ENCODE measurements at regions not wholly inside any gene's neighbourhood (a gene's known extent, or its start where the extent isn't known, plus 50 kb on each side); places are given as distances from the start of the nearest gene placed in this dataset.

DNA sequence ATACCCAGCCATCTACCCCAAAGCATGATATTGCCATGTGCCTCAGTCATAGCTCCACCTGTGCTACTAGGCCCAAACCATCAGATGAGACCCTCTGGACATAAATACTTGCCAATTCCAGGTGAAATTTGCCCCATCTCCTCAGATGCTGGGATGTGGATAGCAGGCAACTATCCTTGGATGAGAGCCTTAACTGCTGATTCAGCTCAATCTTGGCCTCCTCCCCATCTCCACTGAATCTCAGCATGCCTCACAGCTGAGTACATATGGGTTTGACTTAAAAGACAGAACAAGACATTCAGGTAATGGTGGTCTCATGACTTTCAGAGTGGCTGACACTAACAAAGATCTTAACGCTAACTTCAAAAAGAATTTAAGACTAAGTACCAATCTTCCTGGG, 50.8 kb upstream of the KLHL13 start:
- no peak for DNase-seq (ENCODE audit: low spot score)

DNA sequence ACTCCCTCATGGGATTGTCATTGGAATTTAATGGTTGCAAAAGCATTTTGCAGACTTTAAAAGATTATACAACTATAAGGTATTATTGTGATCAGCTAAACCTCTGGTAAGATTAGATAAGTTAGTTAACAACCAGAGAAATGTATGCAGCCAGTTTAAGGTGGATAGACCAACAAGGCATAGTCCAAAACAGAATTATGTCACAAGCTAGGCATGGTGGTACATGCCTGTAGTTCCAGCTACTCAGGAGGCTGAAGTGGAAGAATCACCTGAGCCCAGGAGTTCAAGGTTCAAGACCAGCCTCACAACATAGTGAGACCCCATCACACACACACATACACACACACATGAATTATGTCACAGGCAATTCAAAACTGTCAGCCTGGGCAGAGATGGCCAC, 54.7 kb upstream of the KLHL13 start:
- no peak for DNase-seq (ENCODE audit: low spot score)

DNA sequence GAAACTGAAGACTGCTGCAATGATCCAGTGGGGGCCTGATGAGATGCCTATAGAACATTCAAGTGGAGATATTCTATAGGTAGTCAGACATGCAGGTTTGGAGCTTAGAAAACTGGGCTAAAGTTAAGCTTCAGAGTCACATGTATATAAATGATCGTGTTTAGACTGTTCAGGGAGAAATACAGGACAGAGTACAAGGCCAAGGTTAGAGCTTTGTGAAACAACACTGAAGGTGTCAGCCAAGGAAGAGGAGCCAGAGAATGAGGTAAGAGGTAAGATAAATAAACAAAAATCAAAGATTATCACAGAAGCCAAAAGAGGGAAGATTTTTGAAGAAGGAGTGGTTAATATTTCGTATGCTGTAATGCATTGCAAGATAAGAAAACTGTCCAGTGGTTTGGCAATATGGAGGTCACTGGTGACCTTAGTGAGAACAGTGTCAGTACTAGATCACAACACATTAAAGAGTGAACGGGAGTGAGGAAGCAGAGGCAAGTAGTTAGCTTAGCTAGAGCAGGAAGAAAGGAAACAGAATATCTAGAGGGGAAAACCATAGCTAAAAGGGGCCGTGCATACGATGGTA, 58.0 kb upstream of the KLHL13 start:
- no peak for DNase-seq (ENCODE audit: low spot score)

DNA sequence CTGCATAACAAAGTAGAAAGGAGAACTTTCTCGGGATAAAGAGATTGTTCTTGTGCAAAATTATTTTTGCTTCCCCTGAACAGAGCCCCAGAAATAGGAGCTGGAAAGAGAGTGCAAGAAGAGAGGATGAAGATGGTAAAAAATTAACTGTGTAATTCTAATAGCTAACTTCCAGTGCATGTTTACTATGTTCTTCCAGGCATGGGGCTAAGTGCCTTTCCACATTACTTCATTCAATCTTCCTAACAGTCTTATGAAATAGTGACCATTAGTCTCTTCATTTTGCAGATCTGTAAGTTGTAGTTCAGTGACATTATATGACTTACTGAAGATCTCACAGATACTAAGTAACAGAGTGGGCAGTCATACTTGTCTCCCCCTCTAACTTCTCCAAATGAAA, 61.1 kb upstream of the KLHL13 start:
- DNase-seq (ENCODE audit: low spot score), result no peak

DNA sequence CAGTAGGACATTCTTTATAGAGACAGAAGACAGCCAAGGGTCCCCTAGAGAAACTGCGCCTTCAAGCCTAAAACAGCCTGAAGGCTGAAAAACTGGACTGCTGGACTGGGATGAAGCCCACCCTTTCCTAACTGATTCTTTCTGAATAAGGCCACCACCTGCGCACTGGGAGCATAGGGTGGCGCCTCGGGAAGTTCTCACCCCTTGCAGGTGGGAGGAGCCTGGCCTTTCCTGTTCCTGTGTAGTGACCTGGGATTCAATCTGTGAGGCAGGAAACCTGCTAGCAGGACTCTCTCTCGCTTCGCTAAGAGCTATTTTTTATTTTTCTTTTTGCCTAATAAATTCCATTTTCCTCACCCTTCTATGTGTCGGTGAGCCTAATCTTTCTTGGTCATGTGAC, 61.8 kb upstream of the KLHL13 start:
- no peak for DNase-seq (ENCODE audit: low spot score)

DNA sequence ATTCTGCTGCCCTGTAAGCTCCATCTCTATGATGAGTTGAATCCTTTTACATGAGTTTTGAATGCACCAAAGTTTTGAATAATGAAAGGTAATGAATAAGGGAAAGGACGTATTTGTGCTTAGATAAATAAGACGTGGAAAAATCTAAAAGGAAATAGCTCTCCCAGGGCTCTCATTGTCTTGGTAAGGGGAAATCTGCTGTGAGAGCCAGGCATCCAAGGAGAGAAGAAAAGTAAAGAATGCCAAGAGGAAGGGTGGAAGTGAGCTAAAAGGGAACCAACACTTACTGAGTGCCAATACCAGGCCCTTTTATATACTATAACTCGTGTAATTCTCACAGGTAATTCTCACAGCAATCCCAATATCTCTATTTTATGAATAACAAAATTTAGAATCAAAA, 62.6 kb upstream of the KLHL13 start:
- DNase-seq (ENCODE audit: low spot score), result no peak

DNA sequence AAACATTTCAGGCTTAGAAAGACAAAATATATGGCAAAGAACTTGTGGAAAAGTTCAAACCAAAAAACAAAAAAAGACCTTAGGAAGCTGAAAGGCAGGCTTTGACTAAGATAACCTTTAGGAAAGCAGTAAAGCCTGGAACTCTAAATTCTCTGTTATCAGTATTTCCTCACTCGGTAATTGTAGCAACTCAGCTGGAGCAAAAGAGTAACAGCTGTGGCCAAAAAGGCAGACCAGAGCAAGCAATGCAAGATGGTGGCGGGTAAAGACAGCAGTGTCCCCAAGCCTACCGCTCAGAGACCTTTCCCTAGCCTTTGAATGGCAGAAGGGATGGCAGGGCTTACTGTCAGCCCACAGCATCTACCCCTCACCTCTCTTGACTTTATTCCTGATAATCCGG, 63.1 kb upstream of the KLHL13 start:
- no peak for DNase-seq (ENCODE audit: low spot score)

DNA sequence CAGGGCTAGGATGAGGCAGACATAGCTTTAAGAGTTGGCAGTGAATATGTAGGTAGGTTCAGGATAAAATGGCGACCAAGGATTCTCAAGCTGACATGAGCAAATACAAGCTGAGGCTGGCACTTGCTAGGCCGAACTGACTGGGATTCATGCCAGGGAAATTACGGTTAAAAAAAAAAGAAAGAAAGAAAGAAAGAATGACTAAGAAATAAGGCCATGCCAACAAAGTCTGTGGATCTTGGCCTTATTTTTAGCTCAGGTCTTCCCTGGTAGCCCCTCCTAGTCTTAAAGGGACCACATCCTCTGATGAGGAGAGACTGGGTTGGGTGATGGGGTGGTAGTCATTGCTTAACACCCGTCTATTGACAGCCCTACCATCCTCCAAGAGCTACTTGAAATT, 64.4 kb upstream of the KLHL13 start:
- DNase-seq (ENCODE audit: low spot score), result no peak

DNA sequence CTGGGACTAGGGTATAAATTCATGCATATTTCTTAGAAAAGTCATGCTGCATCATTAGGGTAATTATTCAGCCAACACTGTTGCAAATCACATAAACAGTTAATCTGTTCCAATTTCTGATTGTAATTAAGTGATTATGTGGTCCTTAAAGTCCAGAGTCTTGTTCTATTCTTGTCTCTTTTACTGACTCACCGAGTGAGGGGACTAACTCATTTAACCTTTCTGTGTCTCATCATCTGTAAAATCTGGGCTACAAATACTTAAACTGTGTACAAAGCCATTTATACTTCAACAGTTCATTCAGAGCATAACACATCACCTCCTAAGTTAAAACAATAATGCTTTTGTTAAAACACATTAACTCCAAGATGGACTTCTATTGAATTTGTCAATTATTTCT, 65.4 kb upstream of the KLHL13 start:
- DNase-seq (ENCODE audit: low spot score), result no peak

DNA sequence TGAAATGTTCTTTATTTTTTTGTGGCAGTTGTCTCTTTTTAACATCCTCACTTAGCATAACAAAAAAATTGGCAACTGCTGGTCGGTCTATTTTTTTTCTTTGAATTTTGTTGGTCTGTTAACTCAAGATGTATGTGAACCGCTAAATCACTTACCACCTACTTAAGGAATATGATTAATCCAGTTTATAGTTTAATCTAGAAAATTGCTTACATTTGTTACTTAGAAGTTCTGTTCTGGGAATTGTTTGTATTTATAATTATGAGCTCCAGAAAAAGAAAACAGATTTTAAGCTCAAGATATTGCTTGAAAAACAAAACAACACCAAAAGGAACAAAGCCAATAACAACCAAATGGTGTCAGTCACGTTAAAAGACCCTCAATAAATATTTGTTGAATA, 66.1 kb upstream of the KLHL13 start:
- DNase-seq (ENCODE audit: low spot score), result no peak

DNA sequence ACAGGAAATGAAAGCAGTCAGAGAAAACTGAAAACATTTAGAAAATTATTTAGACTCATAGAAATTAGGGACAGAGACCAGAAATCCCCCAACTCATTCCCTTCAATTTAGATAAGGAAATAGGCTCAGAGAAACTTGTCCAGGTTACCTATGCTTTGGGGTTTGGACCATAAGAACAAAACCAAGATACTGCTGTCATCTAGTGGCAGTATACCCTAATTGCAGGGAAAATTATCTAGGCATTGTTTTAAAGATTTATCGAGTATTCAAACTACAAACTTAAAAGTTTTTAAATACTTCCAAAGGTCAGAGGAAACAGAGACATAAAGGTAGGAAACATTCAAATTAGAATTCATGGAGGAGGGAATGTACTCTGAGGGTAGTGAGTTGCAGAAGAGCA, 67.0 kb upstream of the KLHL13 start:
- no peak for DNase-seq (ENCODE audit: low spot score)

DNA sequence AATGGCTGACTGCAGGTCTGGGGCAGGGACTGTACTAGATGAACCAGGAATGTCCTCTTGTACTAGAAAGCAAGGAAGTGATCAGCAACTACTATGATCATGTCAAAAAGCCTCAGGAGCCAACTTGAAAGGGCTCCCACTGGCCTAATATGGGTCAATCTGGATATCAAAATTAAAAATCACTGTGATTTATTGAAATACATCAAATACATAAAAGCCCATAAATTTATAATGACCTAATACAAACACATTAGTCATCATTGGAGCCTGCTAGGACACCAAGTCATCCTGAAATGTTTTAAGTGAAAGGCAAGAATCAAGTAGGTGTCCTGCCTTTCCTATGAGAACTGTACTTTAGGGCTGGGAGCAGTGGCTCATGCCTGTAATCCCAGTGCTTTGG, 70.5 kb upstream of the KLHL13 start:
- DNase-seq (ENCODE audit: low spot score), result no peak

DNA sequence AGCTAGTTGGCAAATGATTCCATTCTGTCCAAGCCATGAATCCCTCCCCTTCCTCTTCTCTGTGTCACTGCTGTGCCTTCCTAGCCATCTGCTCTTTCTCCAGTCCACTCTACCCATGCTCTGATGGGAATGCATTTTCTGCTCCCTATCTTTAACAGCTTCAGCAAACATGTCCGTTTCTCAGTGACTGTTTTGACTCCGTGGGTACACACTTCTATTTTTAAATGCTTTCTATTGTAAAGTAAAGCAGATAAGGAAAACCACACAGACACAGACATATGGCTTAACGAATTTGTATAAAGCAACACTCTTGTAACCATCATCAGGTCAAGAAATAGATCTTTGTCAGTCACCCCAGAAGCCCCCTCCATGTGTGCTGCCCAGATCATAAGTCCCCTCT, 72.4 kb upstream of the KLHL13 start:
- no peak for DNase-seq (ENCODE audit: low spot score)

DNA sequence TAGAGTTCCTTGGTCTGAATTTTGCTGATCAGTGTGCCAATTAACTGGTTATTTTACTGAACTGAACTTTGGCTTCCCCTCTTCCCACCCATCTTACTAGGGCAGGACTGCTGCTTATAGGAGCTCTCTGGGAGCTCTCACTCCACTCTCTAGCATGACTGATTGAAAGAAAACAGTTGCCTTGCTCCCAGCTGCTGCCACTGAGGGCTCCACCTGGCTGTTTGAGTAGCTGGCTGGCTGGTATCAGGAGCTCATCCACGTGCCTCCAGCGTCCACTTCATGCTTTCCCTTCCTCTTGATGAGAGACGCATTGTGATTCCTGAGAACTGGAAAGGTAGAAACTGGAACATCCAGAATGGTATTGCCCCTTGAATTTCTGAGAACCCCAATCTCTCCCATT, 73.0 kb upstream of the KLHL13 start:
- no peak for DNase-seq (ENCODE audit: low spot score)

DNA sequence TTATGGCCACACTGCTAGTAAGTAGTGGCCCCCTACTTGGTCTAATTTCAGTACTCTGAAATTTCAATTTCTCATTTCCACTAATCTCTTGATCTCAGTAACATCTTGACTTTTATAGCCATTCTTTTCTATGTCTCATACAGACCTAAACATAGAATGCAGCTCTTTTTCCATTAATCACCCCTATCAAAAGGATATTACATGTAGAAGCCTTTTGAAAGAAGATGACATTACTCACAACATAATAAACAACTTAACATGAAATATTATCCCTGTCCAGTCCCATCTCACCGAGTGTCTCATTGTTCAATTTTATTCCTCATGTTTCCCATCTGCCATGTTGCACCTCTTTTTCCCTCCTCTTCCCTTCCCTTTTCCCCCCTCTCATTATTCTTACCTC, 81.1 kb upstream of the KLHL13 start:
- no peak for DNase-seq (ENCODE audit: low spot score)

DNA sequence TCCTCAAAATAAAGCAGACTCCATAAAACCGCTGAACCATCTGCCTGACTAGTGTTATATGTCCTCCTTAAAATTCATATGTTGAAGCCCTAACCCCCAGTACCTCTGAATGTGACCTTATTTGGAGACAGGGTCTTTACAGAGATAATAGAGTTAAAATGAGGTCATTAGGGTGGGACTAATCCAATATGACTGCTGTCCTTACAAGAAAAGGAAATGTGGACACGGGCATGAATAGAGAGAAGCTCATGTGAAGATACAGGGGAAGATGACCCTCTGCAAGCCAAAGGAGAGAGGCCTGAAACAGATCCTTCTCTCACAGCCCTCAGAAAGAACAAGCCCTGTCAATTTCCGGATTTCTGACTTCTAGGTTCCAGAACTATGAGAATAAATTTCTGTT, 82.0 kb upstream of the KLHL13 start:
- no peak for DNase-seq (ENCODE audit: low spot score)

DNA sequence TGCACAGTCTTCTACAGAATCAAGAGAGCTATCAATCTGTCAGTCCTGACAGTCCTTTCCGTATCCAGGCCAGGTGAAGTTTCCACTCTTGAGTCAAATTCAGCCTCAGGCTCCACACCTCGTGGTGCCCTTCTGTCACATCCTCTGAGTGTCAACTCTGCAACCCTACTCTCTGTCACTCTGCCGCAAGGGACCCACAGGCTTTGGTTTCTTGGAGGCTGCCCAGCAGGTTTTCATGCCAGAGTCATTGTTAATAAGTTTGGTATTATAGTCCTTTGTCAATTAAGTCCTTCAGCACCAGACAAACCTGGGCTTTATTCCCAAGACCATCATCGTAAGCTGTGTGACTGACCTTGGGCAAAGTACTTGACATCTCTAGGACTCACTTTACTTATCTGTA, 83.4 kb upstream of the KLHL13 start:
- no peak for DNase-seq (ENCODE audit: low spot score)

DNA sequence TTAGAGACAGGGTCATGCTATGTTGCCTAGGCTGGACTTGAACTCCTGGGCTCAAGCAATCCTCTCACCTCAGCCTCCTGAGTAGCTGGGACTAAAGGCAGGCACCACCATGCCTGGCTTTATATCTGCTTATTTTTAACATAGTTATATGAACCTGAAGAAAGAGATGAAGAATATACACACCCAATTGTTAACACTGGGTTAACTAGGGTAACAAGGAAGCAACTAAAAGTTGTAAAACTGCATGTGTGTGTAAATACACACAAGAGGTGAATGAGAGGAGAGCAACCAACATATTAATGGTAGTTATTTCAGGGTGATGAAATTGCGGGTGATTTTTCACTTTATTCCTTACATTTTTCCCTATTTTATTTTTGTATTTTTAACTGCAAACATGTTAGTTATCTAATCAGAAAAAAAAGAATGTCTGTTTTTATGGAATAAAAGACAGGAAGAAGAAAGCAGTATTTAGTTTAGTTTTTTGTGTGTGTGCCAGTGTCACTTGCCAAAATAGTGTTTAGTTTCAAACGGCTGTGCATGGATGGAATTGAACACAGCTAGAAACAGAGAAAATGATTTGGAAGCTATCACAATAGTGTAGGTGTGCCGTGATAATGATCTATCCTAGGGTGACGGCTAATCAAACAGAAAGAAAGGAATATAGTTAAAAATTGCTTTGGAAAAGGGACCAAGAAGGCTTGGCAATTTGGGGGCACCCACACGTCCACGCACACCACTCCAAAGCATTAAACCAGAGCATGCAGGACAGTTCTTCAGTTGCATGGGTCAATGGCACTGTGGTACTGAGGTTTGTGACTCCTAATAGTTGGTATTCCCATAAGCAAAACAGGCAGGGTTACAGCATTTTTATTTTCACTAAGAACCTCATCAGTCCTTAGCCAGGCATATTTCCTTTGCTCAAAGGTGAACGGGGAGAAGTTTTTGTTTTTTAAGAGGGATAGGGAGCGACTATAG, 89.1 kb upstream of the KLHL13 start:
- DNase-seq (ENCODE audit: low spot score), result no peak

DNA sequence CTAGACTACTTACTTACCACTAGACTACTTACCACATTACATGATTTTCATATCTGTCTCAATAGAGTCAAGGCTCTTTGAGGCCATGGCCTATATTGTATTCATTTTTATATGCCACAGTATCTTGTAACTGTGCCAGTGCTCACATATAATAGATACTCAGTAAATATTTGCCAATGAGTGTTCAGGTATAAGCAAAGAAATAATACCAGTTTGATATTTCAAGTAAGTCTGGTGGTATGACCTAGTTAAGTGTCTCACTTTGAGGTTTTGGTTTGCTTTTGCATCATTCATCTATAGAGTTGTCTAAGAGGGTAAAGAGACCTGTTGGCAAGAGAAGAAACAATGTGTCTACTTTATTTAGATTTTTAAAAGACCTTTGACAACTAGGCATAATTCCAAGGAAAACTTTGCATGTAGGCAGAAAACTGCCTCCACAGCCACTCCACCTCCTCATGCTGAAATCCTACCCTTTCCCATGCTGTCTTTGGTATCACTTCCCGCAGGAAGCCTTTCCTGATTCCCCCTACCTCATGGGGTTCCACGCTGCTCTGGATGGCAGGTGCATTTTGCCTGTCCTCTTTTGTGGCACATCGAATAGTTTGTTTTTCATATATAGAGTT, 91.3 kb upstream of the KLHL13 start:
- DNase-seq (ENCODE audit: low spot score), result no peak

DNA sequence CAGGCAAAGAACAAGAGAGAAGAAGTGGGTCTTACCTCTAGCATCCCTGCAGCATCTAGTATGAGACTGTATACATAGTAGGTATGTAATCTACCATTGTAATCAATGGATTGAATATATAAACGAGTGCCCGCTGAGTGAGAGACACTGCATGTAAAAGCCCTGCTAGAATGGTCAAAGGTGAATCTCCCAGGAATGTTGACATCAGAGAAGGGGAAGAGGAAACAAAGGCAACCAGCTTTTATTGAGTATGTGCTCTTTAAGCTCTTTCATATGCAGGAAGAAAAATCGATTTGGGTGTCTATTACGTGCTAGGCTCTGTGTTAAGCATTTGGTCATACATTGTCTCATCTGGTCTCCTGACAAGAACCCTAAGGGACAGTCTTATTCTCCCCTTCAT, 91.9 kb upstream of the KLHL13 start:
- no peak for DNase-seq (ENCODE audit: low spot score)

DNA sequence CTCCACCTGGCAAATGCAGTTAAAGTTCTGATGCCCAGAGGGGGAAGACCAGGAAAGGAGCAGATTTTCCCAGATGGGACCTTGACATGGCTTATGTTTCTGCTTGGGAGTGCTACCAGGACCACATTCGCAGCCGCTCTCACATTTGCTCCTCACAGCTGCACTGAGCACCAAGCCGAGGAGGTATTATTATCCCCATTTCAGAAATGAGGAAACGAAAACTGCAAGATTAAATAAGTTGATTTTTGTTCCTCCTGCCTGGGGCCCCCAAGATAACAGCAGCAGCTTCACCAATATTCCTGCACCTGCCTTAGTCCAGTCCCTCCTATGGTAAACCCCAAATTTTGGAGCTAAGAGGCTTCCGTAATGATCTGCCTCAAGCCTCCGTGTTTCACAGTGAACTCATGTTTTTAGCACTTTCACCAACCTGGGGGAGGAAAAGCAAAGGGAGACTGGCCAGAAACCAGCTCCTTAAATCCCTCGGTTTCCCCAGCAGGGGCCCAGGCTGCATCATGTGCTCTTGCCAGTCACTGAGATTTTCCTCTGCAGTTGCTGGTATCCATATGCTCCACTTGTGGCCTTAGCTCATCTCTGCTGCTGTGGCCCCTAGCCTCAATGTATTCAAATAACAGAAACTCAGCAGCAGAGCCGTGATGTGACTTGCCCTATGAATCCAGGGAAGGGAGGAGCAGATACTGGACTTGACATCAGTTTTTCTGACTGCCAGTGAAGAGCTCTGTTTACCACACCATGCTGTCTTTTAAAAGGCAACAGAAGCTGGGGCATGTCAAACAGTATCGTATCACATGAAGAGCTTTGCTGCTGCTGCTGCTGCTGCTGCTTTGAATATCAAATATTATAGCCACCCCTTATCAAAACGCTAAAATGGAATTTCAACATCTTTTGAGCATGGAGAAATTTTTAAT, 95.5 kb upstream of the KLHL13 start:
- DNase-seq (ENCODE audit: low spot score), result no peak

DNA sequence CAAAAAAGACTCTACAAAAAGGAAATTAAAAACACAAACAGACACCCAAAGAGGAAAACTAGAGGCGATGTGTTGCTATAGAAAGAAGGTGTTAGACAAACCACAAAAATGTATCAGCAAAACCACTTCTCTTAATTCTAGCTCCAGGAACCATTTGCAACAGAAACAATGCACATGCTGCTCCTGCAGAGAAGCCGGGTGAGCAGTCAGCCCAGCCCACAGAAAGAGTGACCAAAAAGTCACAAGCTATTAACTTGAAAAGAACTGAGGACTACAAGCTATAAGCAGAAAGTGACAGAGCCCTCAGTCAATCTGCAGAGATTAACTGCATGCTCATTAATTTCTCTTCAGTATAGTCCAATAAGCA, 96.2 kb upstream of the KLHL13 start:
- no peak for DNase-seq (ENCODE audit: low spot score)

Data from CD4-positive, alpha-beta T cell treated with Interleukin-6 at 100 ng/mL for 8 hours (primary cell).